ENCODE measurements at regions not wholly inside any gene's neighbourhood (a gene's known extent, or its start where the extent isn't known, plus 50 kb on each side); places are given as distances from the start of the nearest gene placed in this dataset.
"Not testable (repeated sequence)": the region's sequence is repeated elsewhere in the genome, so short reads cannot be mapped to it uniquely, and the experiment has no call there.

- DNase-seq (ENCODE audit: low read depth), result no peak
Observed at GRCh38 chr2:231644426-231644825, 51.8 kb downstream of the TEX44 start.

- no peak for DNase-seq (ENCODE audit: low read depth)
Observed at GRCh38 chr2:231646476-231646875, 53.8 kb downstream of the TEX44 start.

- DNase-seq (ENCODE audit: low read depth), result peak; percentile 70
Observed at GRCh38 chr2:231648579-231649174, 56.0 kb downstream of the TEX44 start.

- not testable (repeated sequence) for DNase-seq (ENCODE audit: low read depth)
Observed at GRCh38 chr2:231651561-231651960, 56.8 kb upstream of the PTMA start.

- no peak for DNase-seq (ENCODE audit: low read depth)
Observed at GRCh38 chr2:231655488-231655887, 52.8 kb upstream of the PTMA start.

- no peak for DNase-seq (ENCODE audit: low read depth)
Observed at GRCh38 chr2:231655894-231656293, 52.4 kb upstream of the PTMA start.
